HUES6 (cell line): ENCODE measurements at regions not wholly inside any gene's neighbourhood (a gene's known extent, or its start where the extent isn't known, plus 50 kb on each side); places are given as distances from the start of the nearest gene placed in this dataset.
A peak's percentile ranks its signal among the peaks of the same experiment; 100 is the strongest.

ENCODE experiments used
- H3K27ac ChIP-seq: 2 replicates; pipeline ENCODE4 v1.7.0; 2013; ENCODE audit warnings: low read depth, mild to moderate bottlenecking, low read length, inconsistent platforms
- H3K27me3 ChIP-seq: 2 replicates; pipeline ENCODE4 v1.6.1; 2013; ENCODE audit warnings: low read length; ENCODE audit not compliant: control insufficient read depth, insufficient read depth
- H3K36me3 ChIP-seq: 2 replicates; pipeline ENCODE4 v1.6.1; 2013; ENCODE audit warnings: low read length; ENCODE audit not compliant: control insufficient read depth, insufficient read depth
- H3K4me1 ChIP-seq: 2 replicates; pipeline ENCODE4 v1.6.1; 2013; ENCODE audit warnings: low read length; ENCODE audit not compliant: control insufficient read depth, insufficient read depth
- H3K4me3 ChIP-seq: 2 replicates; pipeline ENCODE4 v1.5.1; 2013; ENCODE audit warnings: low read depth, low read length
- H3K9ac ChIP-seq: one replicate; pipeline ENCODE4 v1.6.1; 2013; ENCODE audit warnings: mild to moderate bottlenecking, low read length
- H3K9me3 ChIP-seq: 2 replicates; pipeline ENCODE4 v1.6.1; 2013; ENCODE audit warnings: low read depth, low read length; ENCODE audit not compliant: control insufficient read depth, insufficient read depth

DNA sequence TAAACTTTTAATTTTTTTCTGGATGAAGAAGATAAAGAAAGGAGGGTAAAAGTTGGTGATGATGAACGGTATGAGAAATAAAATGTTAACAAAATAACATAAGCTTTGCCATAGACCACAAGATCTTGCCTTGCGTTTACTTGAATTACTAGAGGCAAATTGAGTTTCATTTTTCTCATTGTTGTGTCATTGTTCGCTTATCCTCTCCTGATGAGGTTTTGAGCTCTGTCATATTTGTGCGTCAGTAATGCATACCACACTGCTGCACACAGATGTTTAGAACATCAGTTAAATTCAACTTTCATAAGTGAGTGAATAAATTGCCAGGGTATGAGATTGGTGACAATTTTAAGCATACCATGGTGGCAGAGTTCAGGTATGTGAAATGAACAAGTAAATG, 843.6 kb downstream of the SUCLG1 start:
- H3K4me3 ChIP-seq = no peak overlapping the region
- no peak overlapping the region for H3K27ac ChIP-seq
- H3K9ac ChIP-seq = no peak overlapping the region
- H3K4me1 ChIP-seq = no peaks in the 10 kb centered on the region
- no peaks in the 10 kb centered on the region for H3K27me3 ChIP-seq
- no peaks in the 10 kb centered on the region for H3K36me3 ChIP-seq
- 0 out of 2 replicates have a peak, but pooled peaks cover 3% of the 10 kb centered on the region for H3K9me3 ChIP-seq

DNA sequence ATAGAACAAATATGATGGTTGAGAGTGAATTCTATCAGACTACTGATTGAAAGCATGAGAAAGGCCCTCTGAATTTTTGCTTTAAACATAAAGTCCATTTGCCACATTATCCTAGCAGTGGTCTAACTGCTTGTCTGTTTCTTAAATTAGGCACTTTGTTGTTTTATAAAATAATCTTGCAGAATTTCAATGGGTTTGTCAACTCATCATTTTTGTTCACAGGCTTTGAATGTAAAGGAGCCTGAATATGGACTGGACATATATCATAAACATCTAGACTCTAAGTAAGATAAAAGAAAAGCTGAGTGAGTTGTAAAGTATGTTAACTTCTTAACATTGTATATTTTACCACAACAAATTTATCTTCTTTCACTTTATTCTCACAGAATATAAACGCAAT, 845.9 kb downstream of the SUCLG1 start:
- no peak overlapping the region for H3K9ac ChIP-seq
- H3K27ac ChIP-seq = no peak overlapping the region
- no peak overlapping the region for H3K4me3 ChIP-seq
- no peaks in the 10 kb centered on the region for H3K27me3 ChIP-seq
- no peaks in the 10 kb centered on the region for H3K36me3 ChIP-seq
- H3K9me3 ChIP-seq = peaks cover 2% of the 10 kb centered on the region; the same call in 1 of the 2 replicates
- H3K4me1 ChIP-seq = no peaks in the 10 kb centered on the region

DNA sequence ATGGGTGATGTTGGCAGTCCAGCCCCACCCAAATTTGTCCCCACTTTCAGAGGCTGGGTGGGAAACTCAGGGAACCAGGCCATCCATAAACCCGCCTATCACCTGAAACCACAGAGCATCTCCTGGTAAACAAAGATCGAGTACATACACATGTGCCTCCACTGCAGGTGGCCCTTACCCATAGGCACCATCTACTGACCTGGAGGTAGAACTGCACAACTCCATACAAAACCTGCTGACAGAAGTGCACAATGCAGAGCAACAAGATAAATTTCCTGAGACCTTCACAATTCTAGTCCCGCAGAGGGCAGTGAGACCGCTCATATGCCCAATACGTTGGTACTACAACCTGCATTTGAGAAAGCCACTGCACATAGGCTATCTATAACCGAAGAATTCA, 856.3 kb downstream of the SUCLG1 start:
- no peaks in the 10 kb centered on the region for H3K36me3 ChIP-seq
- H3K27ac ChIP-seq = no peak overlapping the region
- no peaks in the 10 kb centered on the region for H3K4me1 ChIP-seq
- H3K4me3 ChIP-seq = no peak overlapping the region
- no peaks in the 10 kb centered on the region for H3K27me3 ChIP-seq
- 0 out of 2 replicates have a peak, but pooled peaks cover 4% of the 10 kb centered on the region for H3K9me3 ChIP-seq
- no peak overlapping the region for H3K9ac ChIP-seq

DNA sequence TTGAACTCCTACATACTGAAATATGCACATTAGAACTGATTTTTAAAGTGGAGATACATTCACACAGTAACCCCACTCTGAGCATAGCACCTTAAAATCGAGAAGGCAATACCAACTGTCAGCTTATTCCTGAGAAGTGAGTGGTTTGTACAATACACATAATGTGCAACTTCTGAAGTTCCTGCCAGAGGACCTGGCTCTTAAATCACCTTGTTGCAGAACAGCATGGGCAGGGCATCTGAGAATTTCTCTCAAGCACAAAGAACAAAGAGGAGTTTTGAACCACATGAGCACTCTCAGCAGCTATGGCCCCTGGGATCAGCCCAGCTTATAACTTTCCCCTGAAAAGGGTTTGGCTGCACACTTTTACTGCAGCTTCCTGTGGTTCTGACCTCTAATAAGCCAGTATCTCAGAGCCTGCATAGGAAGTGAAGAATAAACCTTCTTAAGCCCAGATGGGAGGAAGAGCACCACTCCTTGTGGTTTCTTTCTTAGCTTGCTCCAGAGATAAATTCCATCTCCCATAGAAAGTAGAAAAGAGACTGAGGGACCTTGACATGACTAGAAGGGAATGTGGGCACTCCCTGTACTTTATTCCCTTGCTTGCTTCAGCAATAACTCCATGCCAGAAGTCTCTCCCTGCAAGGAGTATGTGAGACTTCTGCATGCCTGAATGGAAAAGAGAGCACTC, 862.3 kb downstream of the SUCLG1 start:
- Histone ChIP-seq H3K4me3 (no peak overlapping the region), H3K27ac (no peak overlapping the region), H3K27me3 (no peaks in the 10 kb centered on the region), H3K36me3 (no peaks in the 10 kb centered on the region), H3K9me3 (0 out of 2 replicates have a peak, but pooled peaks cover 4% of the 10 kb centered on the region), H3K4me1 (no peaks in the 10 kb centered on the region), H3K9ac (no peak overlapping the region)

DNA sequence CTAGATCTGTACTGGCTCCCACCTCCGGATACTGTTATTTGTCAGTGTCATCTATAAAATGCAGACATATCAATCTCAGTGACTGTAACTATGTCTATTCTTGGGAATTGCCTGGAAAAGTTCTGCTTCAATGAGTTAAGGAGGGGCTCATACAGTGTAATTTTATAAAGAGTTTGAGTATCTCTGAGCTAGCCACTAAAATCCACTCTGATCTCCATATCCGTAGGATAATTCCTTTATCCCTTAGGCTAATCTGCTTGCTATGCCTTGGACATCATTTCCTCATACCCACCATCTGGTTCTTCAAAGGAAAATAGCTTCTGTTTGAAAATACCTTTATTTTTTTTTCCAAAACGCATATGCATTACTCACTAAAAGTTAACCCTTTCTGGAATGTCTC, 863.2 kb downstream of the SUCLG1 start:
- H3K27ac ChIP-seq = no peak overlapping the region
- no peaks in the 10 kb centered on the region for H3K4me1 ChIP-seq
- no peaks in the 10 kb centered on the region for H3K36me3 ChIP-seq
- H3K27me3 ChIP-seq = no peaks in the 10 kb centered on the region
- H3K9me3 ChIP-seq = 0 out of 2 replicates have a peak, but pooled peaks cover 4% of the 10 kb centered on the region
- H3K4me3 ChIP-seq = no peak overlapping the region
- H3K9ac ChIP-seq = no peak overlapping the region

DNA sequence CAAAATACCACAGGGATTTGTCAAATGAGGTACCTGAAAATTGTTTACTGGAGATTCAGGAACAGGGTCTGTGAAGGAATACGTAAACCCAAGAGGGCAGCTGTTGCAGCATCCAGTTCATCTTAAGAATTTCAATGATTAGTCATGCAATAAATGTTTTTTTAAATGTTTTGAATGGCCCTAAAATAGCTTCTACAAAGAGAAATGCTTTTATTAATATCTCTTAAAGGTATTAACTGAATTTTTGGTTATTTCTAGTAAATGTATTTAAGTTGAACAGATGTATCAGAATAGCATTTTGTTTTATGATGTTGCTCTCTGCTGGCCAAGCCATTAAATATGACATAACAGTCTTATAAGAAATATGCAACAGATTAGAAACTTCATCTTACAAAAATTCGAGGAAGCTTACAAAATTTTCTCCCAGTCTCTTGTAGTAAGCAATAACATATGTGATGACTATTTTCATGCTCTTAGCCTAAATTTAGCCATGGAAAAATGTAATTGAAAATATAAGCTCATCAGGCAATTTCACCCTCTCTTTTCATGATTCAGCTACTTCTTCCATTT, 863.9 kb downstream of the SUCLG1 start:
- Histone ChIP-seq H3K27ac (no peak overlapping the region), H3K9ac (no peak overlapping the region), H3K27me3 (no peaks in the 10 kb centered on the region), H3K9me3 (0 out of 2 replicates have a peak, but pooled peaks cover 4% of the 10 kb centered on the region), H3K4me1 (no peaks in the 10 kb centered on the region), H3K36me3 (no peaks in the 10 kb centered on the region), H3K4me3 (no peak overlapping the region)

DNA sequence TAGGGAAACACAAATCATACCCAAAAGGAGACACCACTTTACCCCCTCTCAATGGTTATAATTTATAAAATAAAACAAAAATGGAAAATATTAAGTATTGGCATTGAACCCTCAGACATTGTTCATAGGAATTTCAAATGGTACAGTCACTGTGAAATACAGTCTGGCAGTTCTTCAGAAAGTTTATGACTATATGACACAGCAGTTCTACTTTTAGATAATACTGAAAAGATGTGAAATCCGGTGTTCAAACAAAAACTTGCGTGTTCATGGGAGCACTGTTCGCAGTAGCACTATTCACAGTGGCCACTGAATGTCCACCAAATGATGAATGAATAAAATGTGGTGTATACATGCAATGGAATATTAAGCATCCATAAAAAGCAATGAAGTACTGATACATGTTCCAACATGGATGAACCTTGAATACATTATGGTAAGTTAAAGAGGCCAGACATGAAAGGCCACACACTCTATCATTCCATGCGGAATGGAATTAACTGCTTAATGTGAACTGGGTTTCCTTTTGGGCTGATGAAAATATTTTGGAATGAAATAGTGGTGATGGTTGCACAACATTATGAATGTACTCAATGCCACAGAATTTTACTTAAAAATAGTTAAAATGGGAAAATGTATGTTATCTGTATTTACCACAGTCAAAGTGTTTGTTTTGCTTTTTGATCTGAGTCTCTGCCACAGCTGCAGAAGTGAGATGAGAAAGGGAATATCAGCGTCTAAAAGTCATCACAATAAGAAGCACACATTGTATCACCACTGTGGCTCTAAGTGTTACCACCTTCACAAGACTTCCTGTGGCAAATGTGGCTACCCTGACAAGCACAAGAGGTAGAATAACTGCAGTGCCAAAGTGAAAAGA, 864.6 kb downstream of the SUCLG1 start:
- Histone ChIP-seq H3K9ac (no peak overlapping the region), H3K27me3 (no peaks in the 10 kb centered on the region), H3K4me3 (no peak overlapping the region), H3K4me1 (no peaks in the 10 kb centered on the region), H3K27ac (no peak overlapping the region), H3K36me3 (no peaks in the 10 kb centered on the region), H3K9me3 (0 out of 2 replicates have a peak, but pooled peaks cover 3% of the 10 kb centered on the region)

DNA sequence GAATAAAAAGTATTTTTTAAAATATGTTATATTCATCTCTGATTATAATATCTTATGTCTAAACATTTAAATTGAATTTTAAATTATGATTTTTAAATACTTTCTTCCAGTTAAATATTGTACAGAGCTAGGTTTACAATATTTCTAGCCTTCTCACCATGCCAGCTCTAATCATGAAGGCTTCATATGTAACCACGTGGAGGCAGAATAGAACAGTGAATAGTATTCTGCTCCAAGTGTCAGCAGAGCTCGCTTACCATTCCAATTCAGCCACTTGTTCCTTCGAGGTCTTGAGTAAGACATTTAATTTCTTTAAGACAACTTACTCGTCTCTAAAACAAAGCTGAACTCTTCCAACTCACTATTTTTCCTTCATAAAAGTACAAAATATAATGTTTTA, 871.8 kb downstream of the SUCLG1 start:
- Histone ChIP-seq H3K9me3 (no peaks in the 10 kb centered on the region), H3K27me3 (no peaks in the 10 kb centered on the region), H3K36me3 (no peaks in the 10 kb centered on the region), H3K9ac (no peak overlapping the region), H3K4me1 (peaks cover 15% of the 10 kb centered on the region), H3K4me3 (no peak overlapping the region), H3K27ac (no peak overlapping the region)

DNA sequence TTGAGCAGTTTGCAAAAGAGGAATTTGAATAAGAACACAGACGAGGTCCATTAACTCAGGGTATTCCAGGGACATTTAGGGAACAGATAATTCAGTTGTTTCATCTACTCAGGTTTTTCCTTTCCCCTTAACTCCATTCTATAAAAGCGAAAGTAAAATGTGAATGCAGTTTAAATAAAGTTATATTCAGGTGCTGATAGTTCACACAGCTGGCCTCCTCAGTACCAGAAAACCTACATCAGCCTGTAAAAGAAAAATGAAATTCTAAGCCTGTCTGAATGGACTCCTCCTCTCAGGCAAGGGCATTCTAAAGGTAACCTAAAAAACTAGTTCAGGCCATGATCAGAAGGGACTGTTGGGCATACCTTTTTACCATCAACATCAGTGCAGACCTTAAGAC, 873.8 kb downstream of the SUCLG1 start:
- Histone ChIP-seq H3K27me3 (no peaks in the 10 kb centered on the region), H3K4me1 (peaks cover 15% of the 10 kb centered on the region), H3K27ac (0 out of 2 replicates have a peak overlapping the region, but pooled peaks have one; percentile 26), H3K4me3 (no peak overlapping the region), H3K36me3 (no peaks in the 10 kb centered on the region), H3K9ac (no peak overlapping the region), H3K9me3 (no peaks in the 10 kb centered on the region)

DNA sequence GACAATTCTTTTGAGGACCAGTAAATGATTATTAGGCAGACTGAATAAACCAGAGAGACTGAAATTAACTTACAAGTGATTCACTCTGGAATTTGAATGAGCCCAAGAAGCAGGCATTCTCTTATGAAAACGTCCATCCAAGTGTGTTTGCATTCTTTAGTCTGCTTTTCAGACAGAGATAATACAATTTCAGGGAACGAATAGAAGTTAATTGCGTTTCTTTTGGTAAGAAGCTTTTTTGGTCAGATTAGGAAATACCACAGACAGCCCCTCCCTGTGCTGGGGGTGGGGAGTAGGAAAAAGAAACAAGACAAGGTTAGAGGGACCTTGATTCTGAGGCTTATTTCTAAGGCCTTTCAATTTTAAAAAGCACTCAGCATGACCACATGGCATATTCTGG, 874.4 kb downstream of the SUCLG1 start:
- H3K36me3 ChIP-seq = no peaks in the 10 kb centered on the region
- no peaks in the 10 kb centered on the region for H3K27me3 ChIP-seq
- H3K4me1 ChIP-seq = peaks cover 15% of the 10 kb centered on the region
- H3K27ac ChIP-seq = 0 out of 2 replicates have a peak overlapping the region, but pooled peaks have one; percentile 26
- no peaks in the 10 kb centered on the region for H3K9me3 ChIP-seq
- no peak overlapping the region for H3K9ac ChIP-seq
- no peak overlapping the region for H3K4me3 ChIP-seq

DNA sequence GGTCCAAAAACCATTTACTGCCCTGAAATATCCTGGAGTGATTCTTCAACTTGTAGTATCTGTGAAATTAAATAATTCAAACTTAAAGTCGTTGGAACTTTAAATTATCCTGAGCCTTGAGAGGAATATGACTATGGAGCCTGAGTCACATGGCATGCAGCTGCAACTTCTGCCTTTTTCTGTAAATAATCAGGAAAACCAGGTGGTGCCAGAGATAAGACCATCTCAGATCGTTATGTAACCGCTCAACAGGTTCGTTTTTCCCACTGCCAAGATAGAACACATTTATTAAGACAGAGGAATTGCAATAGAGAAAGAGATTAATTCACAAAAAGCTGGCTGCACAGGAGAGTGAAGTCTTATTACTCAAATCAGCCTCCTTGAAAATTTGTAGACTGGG, 876.5 kb downstream of the SUCLG1 start:
- Histone ChIP-seq H3K4me3 (no peak overlapping the region), H3K9me3 (no peaks in the 10 kb centered on the region)

More for the DNA sequence above, 876.5 kb downstream of the SUCLG1 start:
- H3K4me1 ChIP-seq = peaks cover 15% of the 10 kb centered on the region
- H3K27me3 ChIP-seq = no peaks in the 10 kb centered on the region
- no peaks in the 10 kb centered on the region for H3K36me3 ChIP-seq
- no peak overlapping the region for H3K27ac ChIP-seq
- H3K9ac ChIP-seq = no peak overlapping the region
